HepG2 (cell line): ENCODE measurements at regions not wholly inside any gene's neighbourhood (a gene's known extent, or its start where the extent isn't known, plus 50 kb on each side); places are given as distances from the start of the nearest gene placed in this dataset.

Experiments
- ATAC-seq: fragments of 200-7000 bp; cut with Tn5 transposase; 3 replicates; pipeline ENCODE4 v1.9.1; 2020; ENCODE audit warnings: mild to moderate bottlenecking, moderate library complexity
- BruUV-seq: library from RNA; stranded (reverse); fragments of 400-500 nt; replicated peaks from 2 replicates; lab custom pipeline; 2021; lab: Mats Ljungman, UMichigan
- CTCF ChIA-PET: fragments of 300-600 bp; formaldehyde crosslinking; extraction: SDS; loops from one replicate; lab custom pipeline; 2021; ENCODE audit warnings: low total read pairs, inconsistent platforms, low intra/inter-chr PET ratio; lab: Yijun Ruan, JAX
- POLR2A ChIA-PET: fragments of 350-600 bp; sonication (Branson Sonifier 250); formaldehyde crosslinking; loops from one replicate; lab custom pipeline; 2020; ENCODE audit warnings: antibody characterized with exemption, inconsistent platforms; lab: Yijun Ruan, JAX
- DNase-seq: peaks from one replicate; pipeline ENCODE4 v3.0.0-alpha.2; 2015; ENCODE audit warnings: low spot score
- FAIRE-seq: peaks from 3 replicates; lab custom pipeline; 2011; peaks lifted over from hg19 to GRCh38; lab: Jason Lieb, UNC
- H2AFZ ChIP-seq: one replicate; pipeline ENCODE4 v1.6.1; 2011; ENCODE audit warnings: low read length, inconsistent platforms
- H3K27ac ChIP-seq: fragments of 300-600 bp; 3 replicates; pipeline ENCODE4 v1.8.0; 2011; ENCODE audit warnings: mixed run types, mild to moderate bottlenecking, mixed read lengths, low read length, inconsistent platforms; ENCODE audit not compliant: insufficient read depth; ENCODE audit errors: extremely low read length
- H3K27me3 ChIP-seq, 2 experiments: fragments of 200-600 bp in 1 of 2; 2 replicates in 1 of 2; 3 replicates in 1 of 2; pipeline versions ENCODE4 v1.6.0 to v1.8.0; 2011; ENCODE audit warnings: low read length in 2 of 2, mild to moderate bottlenecking in 2 of 2, moderate library complexity in 2 of 2, inconsistent platforms in 1 of 2; ENCODE audit not compliant: insufficient read depth in 2 of 2, control insufficient read depth in 1 of 2
- H3K36me3 ChIP-seq, 2 experiments: fragments of 200-600 bp in 1 of 2; replicated peaks in 1 of 2; 2 replicates in 1 of 2; 3 replicates in 1 of 2; pipeline versions ENCODE4 v1.5.1 to v1.8.0; 2011; ENCODE audit warnings: low read length in 2 of 2, inconsistent platforms in 1 of 2; ENCODE audit not compliant: insufficient read depth in 2 of 2, control insufficient read depth in 1 of 2
- H3K4me1 ChIP-seq: 2 replicates; pipeline ENCODE4 v1.5.1; 2012; ENCODE audit warnings: low read length, inconsistent platforms; ENCODE audit not compliant: insufficient read depth
- H3K4me2 ChIP-seq: 2 replicates; pipeline ENCODE4 v1.6.0; 2011; ENCODE audit warnings: low read depth, low read length, inconsistent platforms
- H3K4me3 ChIP-seq, 3 experiments: fragments of 200-600 bp in 1 of 3; sonication (generic), shearing (Covaris generic) in 1 of 3; replicated peaks in 1 of 3; 2 replicates each; pipeline ENCODE4 v1.5.1; 2011 to 2016; ENCODE audit warnings: low read length in 3 of 3, inconsistent platforms in 2 of 3, low read depth in 2 of 3, mild to moderate bottlenecking in 2 of 3, control low read depth in 1 of 3, mixed read lengths in 1 of 3; ENCODE audit not compliant: insufficient read depth in 1 of 3
- H3K79me2 ChIP-seq: one replicate; pipeline ENCODE4 v1.6.1; 2011; ENCODE audit warnings: low read length, inconsistent platforms; ENCODE audit not compliant: insufficient read depth
- H3K9ac ChIP-seq: 2 replicates; pipeline ENCODE4 v1.6.0; 2011; ENCODE audit warnings: mild to moderate bottlenecking, low read depth, low read length, inconsistent platforms; ENCODE audit not compliant: insufficient read depth
- H3K9me3 ChIP-seq: 2 replicates; pipeline ENCODE4 v1.5.1; 2012; ENCODE audit warnings: mild to moderate bottlenecking, low read length
- H4K20me1 ChIP-seq: 2 replicates; pipeline ENCODE4 v1.6.0; 2011; ENCODE audit warnings: inconsistent platforms, mild to moderate bottlenecking, low read length, moderate library complexity; ENCODE audit not compliant: insufficient read depth
- BRCA1 ChIP-seq: sonication (generic); formaldehyde crosslinking; IDR thresholded peaks from 2 replicates; pipeline ENCODE4 v1.4.0; 2020; ENCODE audit warnings: missing genetic modification reagents
- HOMEZ ChIP-seq: IDR thresholded peaks from 2 replicates; pipeline ENCODE4 v1.6.1; 2016; ENCODE audit warnings: low read depth
- MAFF ChIP-seq: IDR thresholded peaks from 2 replicates; pipeline ENCODE4 v1.6.1; 2011; ENCODE audit warnings: low read depth, low read length, improper control_type of control experiment
- MAFK ChIP-seq, 2 experiments: IDR thresholded peaks in 1 of 2; conservative IDR thresholded peaks in 1 of 2; 2 replicates each; pipeline ENCODE4 v1.6.1; 2011; ENCODE audit warnings: improper control_type of control experiment in 2 of 2, low read length in 2 of 2
- MBNL3 ChIP-seq: fragments of 250-450 bp; sonication (Bioruptor Pico); conservative IDR thresholded peaks from 2 replicates; pipeline ENCODE4 v1.8.0; 2022; ENCODE audit warnings: mild to moderate bottlenecking, inconsistent platforms
- MYNN ChIP-seq: sonication (generic); formaldehyde crosslinking; IDR thresholded peaks from 2 replicates; pipeline ENCODE4 v1.4.0; 2020; ENCODE audit warnings: mild to moderate bottlenecking, low read depth, missing genetic modification reagents
- SMARCE1 ChIP-seq: fragments of 450-650 bp; IDR thresholded peaks from 2 replicates; pipeline ENCODE4 v1.6.1; 2017; ENCODE audit warnings: borderline replicate concordance
- TBP ChIP-seq: sonication (generic); formaldehyde crosslinking; IDR thresholded peaks from 2 replicates; pipeline ENCODE4 v1.5.0; 2020; ENCODE audit warnings: missing genetic modification reagents
- ZNF713 ChIP-seq: sonication (generic); formaldehyde crosslinking; IDR thresholded peaks from 2 replicates; pipeline ENCODE4 v1.4.0; 2020; ENCODE audit warnings: mild to moderate bottlenecking, missing genetic modification reagents
- WGBS: methylation state at CpG from one replicate; pipeline ENCODE4 v1.1.6; 2017; ENCODE audit warnings: low lambda C conversion rate; 5-methylcytosine and 5-hydroxymethylcytosine counted together
- in situ Hi-C: cut with HindIII; loops from 2 replicates; pipeline ENCODE4 v1.10.0; 2017; ENCODE audit warnings: low pct_unique_long_range_greater_than_20kb; ENCODE audit not compliant: extremely low pct_ligation_motif_present
- intact Hi-C: fragments of 100-400 bp; cut with micrococcal nuclease; formaldehyde crosslinking; loops from one replicate; pipeline ENCODE4 v1.10.0; 2022; ENCODE audit not compliant: unreplicated experiment
- TF ChIP-seq, protein P1 (sequence below): sonication (generic); formaldehyde crosslinking; IDR thresholded peaks from 2 replicates; pipeline ENCODE4 v1.5.0; 2020; ENCODE audit warnings: mild to moderate bottlenecking, missing genetic modification reagents, borderline replicate concordance

GRCh38 chr18:39205565-39206195 is 1640.1 kb upstream of the CELF4 start (continued):
- TF ChIP-seq HOMEZ (CRISPR knock-in tag): peak; percentile 23; the same call in 1 of the 2 replicates
- TF ChIP-seq SMARCE1: no peak
- no peak for TF ChIP-seq MBNL3 (CRISPR knock-in tag)

- no TSS peak for BruUV-seq
- no peak for TF ChIP-seq BRCA1
- TF ChIP-seq SMARCE1: no peak
- TF ChIP-seq, protein P1, sequence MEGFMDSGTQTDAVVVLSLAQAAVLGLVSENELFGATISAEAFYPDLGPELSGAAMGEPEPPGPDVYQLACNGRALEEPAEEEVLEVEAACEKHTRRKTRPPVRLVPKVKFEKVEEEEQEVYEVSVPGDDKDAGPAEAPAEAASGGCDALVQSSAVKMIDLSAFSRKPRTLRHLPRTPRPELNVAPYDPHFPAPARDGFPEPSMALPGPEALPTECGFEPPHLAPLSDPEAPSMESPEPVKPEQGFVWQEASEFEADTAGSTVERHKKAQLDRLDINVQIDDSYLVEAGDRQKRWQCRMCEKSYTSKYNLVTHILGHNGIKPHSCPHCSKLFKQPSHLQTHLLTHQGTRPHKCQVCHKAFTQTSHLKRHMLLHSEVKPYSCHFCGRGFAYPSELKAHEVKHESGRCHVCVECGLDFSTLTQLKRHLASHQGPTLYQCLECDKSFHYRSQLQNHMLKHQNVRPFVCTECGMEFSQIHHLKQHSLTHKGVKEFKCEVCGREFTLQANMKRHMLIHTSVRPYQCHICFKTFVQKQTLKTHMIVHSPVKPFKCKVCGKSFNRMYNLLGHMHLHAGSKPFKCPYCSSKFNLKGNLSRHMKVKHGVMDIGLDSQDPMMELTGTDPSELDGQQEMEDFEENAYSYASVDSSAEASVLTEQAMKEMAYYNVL: no peak
- TF ChIP-seq MAFK (conservative IDR thresholded peaks at IDR 0.05 in 1 of 2, IDR thresholded peaks at IDR 0.05 in 1 of 2; ENCODE audit: low read length in 2 of 2): peak; percentile 48 to 81
- no peak for TF ChIP-seq TBP (CRISPR knock-in tag)
- TF ChIP-seq MAFF: peak; percentile 43; the same call in 1 of the 2 replicates
- TF ChIP-seq ZNF713 (CRISPR knock-in tag): no peak
- TF ChIP-seq MYNN: no peak
- in situ Hi-C loops (no loop called here), intact Hi-C loops (no loop called here)
- no peak for FAIRE-seq
- DNase-seq: no peak
- ATAC-seq: no peak
- Histone ChIP-seq H3K27me3 (no peaks in the 10 kb centered on the region), H3K27ac (no peak overlapping the region), H4K20me1 (no peaks in the 10 kb centered on the region), H3K79me2 (no peaks in the 10 kb centered on the region), H3K9ac (no peak overlapping the region), H2AFZ (no peak overlapping the region), H3K9me3 (no peaks in the 10 kb centered on the region), H3K36me3 (no peaks in the 10 kb centered on the region), H3K4me3 (no peak overlapping the region), H3K4me1 (peaks cover 10% of the 10 kb centered on the region), H3K4me2 (no peak overlapping the region)
- 95% methylated on average over 6 of the region's 6 CpGs for WGBS
- ChIA-PET POLR2A (no interaction called here), CTCF (no interaction called here)
Observed at GRCh38 chr18:39200153-39200552, 1634.6 kb upstream of the CELF4 start.
